OCI-LY1 (cell line): ENCODE measurements at regions not wholly inside any gene's neighbourhood (a gene's known extent, or its start where the extent isn't known, plus 50 kb on each side); places are given as distances from the start of the nearest gene placed in this dataset.

Experiments
- CTCF ChIP-seq: fragments of 200-600 bp; sonication (generic), shearing (Covaris generic); IDR thresholded peaks from 2 replicates; pipeline ENCODE4 v1.5.1; 2017; ENCODE audit warnings: mild to moderate bottlenecking, antibody characterized with exemption, low read length, moderate library complexity, mixed read lengths
- EZH2 ChIP-seq: fragments of 200-600 bp; sonication (generic), shearing (Covaris generic); IDR thresholded peaks from 2 replicates; pipeline ENCODE4 v1.8.0; 2017; ENCODE audit warnings: borderline replicate concordance, mixed run types, mild to moderate bottlenecking, antibody characterized with exemption, low read length, moderate library complexity, mixed read lengths

- no peak for TF ChIP-seq CTCF
- no peak for TF ChIP-seq EZH2
These were observed 217.6 kb upstream of the PIK3R1 start for GRCh38 chr5:67997892-67998457.
